Skin epidermis (tissue), 12 donors: ENCODE measurements at regions not wholly inside any gene's neighbourhood (a gene's known extent, or its start where the extent isn't known, plus 50 kb on each side); places are given as distances from the start of the nearest gene placed in this dataset.

Experiments used
- H3K27ac ChIP-seq, 21 experiments: fragments of 200-600 bp; sonication (generic) in 11 of 21; one replicate each; pipeline ENCODE4 v1.5.0; 2020; ENCODE audit warnings: mild to moderate bottlenecking in 3 of 21, inconsistent platforms in 2 of 21, moderate library complexity in 2 of 21
- H3K4me3 ChIP-seq, 7 experiments: fragments of 200-600 bp; sonication (generic) in 2 of 7; one replicate each; pipeline ENCODE4 v1.5.0; 2020; ENCODE audit warnings: inconsistent platforms in 2 of 7, mild to moderate bottlenecking in 2 of 7, moderate library complexity in 1 of 7

GRCh38 chr9:11966786-11967185 lies 726.4 kb upstream of the TYRP1 start:
- Histone ChIP-seq H3K4me3 (no peak overlapping the region), H3K27ac (no peak overlapping the region)

- Histone ChIP-seq H3K4me3 (no peak overlapping the region), H3K27ac (no peak overlapping the region)
These were observed 724.6 kb upstream of the TYRP1 start for GRCh38 chr9:11968631-11969030.

DNA sequence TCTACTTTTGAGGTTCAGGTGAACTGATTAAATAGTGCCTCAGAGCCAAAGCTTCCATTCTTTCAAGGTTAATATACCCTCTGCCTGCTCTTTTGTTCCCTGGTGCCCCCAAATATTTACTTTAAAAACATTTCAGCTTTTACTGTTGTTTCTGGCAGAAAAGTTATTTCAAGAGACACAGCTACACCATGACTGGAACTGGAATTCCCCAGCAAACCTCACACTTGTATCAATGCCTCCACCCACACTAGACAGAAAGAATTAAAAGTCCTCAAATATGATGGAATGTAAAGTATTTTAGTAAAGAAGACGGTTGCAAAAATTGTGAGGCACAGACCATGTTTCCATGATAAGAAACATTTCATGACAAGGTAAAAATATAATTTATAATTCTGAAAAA lies 720.2 kb upstream of the TYRP1 start:
- no peak overlapping the region for H3K4me3 ChIP-seq

DNA sequence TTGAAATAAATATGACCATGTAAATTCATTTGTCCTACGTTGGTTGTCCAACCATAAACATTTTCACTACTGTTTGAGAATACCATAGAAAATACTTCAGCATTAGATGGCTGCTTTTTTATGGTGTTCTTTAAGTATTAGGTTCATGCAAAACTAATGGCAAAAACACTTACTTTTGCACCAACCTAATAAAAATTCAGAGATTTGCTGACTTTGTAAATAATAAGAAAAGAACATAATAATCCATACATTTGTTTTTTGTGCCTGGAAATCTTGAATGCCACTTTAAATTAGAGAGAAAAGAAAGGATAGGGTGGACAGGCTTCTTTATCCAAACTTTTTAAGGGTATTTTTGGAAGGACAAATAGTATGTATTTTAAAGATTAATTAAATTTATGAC lies 719.7 kb upstream of the TYRP1 start:
- no peak overlapping the region for H3K27ac ChIP-seq
- no peak overlapping the region for H3K4me3 ChIP-seq

More for the DNA sequence above, 720.2 kb upstream of the TYRP1 start:
- no peak overlapping the region for H3K27ac ChIP-seq

DNA sequence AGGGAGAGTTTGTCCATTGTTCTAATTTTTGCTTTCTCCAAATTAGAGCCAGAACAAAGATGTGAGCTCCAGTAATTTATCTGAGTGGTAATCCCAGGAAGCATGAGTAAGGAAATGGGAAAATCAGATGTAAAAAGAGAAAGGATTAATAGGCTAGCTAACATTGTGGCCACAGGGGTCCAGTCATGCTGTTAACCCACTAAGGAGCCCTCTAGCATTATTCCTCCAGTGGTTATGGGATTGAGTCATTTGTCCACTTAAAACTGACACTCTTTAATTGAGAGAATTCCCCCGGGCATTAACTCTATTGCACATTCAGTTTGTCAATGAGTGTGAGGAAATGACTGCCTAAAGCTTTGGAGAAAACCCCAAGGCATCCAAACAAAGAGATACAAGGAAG lies 700.3 kb upstream of the TYRP1 start:
- no peak overlapping the region for H3K4me3 ChIP-seq
- H3K27ac ChIP-seq = no peak overlapping the region

- Histone ChIP-seq H3K27ac (no peak overlapping the region), H3K4me3 (no peak overlapping the region)
These were observed 678.7 kb upstream of the TYRP1 start for GRCh38 chr9:12014488-12014887.

DNA sequence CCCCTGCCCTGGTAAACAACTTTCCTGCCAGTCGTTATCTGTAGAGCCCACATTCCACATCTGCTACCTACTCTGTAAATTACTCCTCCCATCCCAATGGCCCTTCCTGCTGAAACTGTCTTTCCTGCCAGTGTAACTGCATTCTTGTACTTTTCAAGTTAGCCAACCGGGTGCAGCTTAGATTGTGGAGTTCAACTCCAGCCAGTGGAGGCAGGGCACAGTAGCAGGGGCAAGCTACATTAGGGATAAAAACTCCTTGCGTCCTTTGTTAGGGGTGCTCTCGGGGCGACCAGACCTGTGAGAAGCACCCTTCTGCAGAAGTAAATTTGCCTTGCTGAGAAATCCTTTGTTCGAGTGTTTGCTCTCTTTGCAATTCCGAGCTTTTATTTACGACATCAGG lies 639.0 kb upstream of the TYRP1 start:
- Histone ChIP-seq H3K27ac (no peak overlapping the region), H3K4me3 (no peak overlapping the region)

DNA sequence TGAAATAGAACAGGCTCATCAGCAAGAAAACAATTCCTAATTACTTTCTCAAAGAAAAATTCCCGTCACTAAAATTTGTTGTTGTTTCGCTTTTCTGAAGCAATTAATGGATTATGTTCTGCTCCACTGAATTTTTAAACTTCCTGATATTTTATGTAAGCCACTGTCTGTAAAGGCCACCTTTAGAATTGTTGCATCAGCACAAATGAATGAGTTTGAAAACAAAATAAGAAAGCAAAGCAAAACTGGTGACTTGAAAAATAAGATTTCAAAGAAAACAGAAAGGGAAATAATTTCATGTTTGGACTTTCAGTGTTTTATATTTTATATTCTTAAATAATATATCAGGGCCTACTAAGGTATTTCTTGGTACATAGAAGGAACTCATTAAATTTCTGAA lies 636.3 kb upstream of the TYRP1 start:
- Histone ChIP-seq H3K27ac (no peak overlapping the region), H3K4me3 (no peak overlapping the region)

DNA sequence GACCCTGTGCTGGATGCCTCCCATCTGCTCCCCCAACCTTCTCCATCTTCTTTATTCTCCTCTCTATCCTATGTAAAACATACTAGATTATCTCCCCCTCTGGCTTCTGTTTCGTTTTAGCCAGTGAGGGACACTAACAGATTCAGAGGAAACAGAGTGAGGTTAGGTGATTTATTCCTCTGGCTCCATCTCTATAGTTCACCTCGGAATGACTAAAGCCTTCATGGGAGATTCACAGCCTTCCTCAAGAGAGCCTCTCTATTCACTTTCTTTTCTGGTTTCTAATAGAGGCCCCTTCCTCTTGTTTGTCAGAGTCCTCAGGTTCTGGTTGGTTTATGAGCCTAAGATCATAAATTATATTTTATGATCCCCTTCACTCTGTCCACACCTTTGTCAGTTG lies 633.1 kb upstream of the TYRP1 start:
- Histone ChIP-seq H3K27ac (no peak overlapping the region), H3K4me3 (no peak overlapping the region)

DNA sequence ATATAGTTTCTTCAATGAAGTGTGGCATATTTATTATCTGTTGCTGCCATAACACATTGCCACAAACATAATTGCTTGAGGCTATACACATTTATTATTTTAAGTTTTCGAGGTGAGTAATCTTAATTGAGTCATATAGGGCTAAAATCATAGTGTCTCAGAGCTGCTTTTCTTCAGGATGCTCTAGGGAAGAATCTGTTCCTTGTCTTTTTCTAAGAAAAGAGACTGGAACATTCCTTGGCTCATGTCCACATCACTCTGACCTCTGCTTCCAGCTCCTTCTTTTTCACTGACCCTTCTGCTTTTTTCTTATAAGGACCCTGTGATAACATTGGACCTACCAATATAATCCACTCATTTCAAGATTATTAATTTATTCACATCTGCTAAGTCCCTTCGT lies 632.4 kb upstream of the TYRP1 start:
- Histone ChIP-seq H3K4me3 (no peak overlapping the region), H3K27ac (no peak overlapping the region)

DNA sequence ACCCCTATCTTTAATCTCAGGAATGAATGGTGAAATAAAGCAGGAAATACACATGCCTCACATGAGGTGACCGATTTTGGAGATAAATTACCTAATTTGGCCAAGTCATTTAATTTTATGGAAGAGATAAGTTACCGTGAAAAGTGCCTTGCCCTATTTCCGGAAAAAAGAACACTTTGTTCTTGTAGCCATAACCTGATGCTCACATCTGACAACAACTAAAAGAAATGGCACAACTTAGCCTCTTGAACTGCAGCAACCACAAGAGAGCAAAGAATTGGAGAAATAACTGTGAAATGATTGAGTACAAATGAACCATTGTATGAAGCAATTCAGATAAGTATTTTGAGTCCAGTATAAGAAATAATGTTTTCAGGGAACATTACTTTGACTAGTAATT lies 628.1 kb upstream of the TYRP1 start:
- Histone ChIP-seq H3K27ac (no peak overlapping the region), H3K4me3 (no peak overlapping the region)

DNA sequence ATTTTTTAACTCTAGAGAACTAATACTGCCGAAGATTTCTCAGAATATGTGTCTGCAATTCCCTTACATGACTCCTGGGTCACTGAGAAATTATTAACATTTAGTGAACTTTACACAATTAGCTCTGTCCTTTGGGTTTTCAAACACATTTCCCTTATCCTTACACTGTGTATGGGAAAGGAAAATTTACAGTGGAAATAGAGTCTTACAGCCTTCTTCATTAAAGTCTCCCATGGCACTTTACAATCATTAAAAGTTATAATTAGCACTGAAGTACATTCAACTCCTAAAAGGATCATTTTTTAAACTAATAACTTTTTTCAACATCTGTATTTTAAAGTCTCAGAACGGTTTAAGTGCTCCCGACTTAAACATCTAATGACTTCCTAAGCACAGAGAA lies 627.5 kb upstream of the TYRP1 start:
- Histone ChIP-seq H3K4me3 (no peak overlapping the region), H3K27ac (no peak overlapping the region)

- H3K27ac ChIP-seq = no peak overlapping the region
- no peak overlapping the region for H3K4me3 ChIP-seq
These were observed 626.6 kb upstream of the TYRP1 start for GRCh38 chr9:12066455-12067035.

DNA sequence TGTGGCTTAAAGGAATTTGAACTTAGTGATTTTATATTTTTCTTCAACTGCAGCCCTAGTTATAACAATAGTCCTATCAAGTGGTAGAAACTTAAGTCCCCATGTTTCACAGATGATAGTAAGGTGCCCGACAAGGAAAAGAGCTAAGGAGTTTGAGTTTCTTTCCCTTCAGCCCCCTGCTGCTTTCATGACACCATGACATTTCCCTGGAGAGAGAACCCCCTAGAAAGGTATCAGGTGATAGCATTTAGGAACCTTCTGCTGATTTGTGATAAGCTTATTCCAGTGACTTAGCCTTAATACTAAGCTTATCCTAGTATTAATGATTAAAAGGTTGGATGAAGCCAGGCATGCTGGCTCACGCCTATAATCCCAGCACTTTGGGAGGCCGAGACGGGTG lies 623.8 kb upstream of the TYRP1 start:
- no peak overlapping the region for H3K27ac ChIP-seq
- no peak overlapping the region for H3K4me3 ChIP-seq

DNA sequence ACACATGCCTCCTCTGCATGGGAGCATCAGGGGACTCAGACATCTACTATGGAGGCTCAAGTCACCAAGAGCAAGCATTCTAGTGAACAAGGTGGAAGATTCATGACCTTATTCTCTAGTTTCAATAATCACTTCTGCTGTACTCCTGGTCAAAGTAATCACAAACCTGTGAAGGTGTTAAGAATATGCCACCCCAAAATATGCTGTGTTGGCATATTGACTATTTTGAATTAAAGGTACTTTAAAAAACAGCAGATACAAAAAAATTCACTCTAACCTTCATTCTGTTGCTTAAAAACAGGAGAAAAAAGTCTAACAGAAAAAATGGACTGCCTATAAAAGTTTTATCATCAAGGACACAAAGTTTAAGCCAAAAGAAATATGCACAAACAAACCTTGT lies 607.8 kb upstream of the TYRP1 start:
- H3K4me3 ChIP-seq = no peak overlapping the region
- no peak overlapping the region for H3K27ac ChIP-seq

- H3K4me3 ChIP-seq = no peak overlapping the region
- H3K27ac ChIP-seq = no peak overlapping the region
These were observed 601.2 kb upstream of the TYRP1 start for GRCh38 chr9:12091865-12092527.

DNA sequence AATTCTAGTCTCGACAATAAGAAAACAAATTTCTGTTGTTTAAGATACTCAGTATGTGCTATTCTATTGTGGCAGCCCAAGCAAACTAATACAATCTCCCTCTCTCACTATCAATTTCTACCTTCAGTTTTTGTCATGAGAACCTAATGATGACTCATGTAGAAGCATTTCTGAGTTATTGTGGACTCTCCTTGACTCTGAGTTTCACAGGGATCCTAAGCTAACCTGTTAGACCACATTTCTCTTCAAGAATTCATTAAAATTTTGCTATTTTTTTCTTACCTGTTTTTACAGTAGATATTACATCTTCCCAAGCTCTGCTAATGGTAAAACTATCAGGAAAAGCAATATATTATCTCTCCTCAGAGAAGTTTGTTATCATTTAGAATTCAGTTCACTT lies 599.1 kb upstream of the TYRP1 start:
- Histone ChIP-seq H3K27ac (no peak overlapping the region), H3K4me3 (no peak overlapping the region)

DNA sequence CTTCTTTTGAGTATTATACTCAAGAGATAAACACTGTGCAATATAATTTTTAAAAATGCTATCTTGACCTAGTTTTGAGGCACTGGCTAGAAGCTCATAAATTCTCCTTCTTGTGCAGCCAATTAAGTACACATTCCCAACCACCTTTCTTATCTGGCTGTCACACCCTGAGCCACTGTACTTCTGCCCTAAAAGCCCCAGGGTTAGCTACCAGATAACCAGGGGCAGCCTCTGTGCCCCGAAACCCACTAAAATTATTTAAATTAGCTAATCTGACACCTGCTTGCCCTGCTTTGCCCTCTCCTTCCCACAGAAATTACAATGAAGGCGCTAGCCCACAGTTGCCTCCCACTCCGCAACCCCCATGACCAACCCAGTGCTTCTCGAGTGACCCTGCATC lies 597.3 kb upstream of the TYRP1 start:
- Histone ChIP-seq H3K4me3 (no peak overlapping the region), H3K27ac (no peak overlapping the region)

GRCh38 chr9:12133416-12133815 lies 559.8 kb upstream of the TYRP1 start:
- H3K27ac ChIP-seq = no peak overlapping the region
- H3K4me3 ChIP-seq = no peak overlapping the region

- H3K27ac ChIP-seq = no peak overlapping the region
- no peak overlapping the region for H3K4me3 ChIP-seq
These were observed 551.8 kb upstream of the TYRP1 start for GRCh38 chr9:12141422-12141821.

DNA sequence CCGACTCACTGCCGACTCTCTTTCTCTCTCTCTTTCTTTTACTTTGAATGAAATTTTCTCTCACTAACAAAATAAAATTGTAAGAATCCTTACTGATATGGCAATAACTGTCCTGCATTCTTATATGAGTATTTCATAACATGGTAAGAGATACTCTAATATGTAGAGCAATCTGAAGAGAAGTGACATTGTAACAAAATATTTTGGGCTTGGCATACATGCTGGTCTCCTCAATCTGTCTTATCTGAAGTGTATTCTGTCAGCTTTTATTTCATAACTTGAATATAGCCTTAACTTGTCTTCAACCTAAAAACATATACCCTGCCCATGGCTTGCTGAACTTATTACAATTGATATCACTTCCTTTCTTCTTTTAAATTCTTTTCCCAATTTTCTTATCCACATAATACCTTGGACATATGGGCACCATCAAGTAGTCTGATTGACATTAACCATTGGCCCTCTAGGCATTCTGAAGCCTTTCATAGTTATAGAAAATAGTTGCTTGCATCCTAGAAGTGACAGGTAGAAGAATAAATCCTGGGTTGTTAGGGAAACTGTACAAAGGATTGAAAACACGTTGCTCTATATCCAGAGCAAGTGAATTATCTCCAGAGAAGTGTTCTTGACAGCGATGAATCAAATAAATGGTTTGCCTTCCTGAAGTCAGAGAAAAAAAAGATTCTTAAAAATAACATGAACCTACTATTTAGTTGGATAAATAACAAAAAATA lies 537.6 kb upstream of the TYRP1 start:
- H3K27ac ChIP-seq = no peak overlapping the region
- H3K4me3 ChIP-seq = no peak overlapping the region
